H9 (cell line): ENCODE measurements at regions not wholly inside any gene's neighbourhood (a gene's known extent, or its start where the extent isn't known, plus 50 kb on each side); places are given as distances from the start of the nearest gene placed in this dataset.

ENCODE experiments used
- DNase-seq: peaks from one replicate; pipeline ENCODE4 v3.0.0-alpha.2; 2017
- H2AFZ ChIP-seq: one replicate; pipeline ENCODE4 v1.6.1; 2013; ENCODE audit warnings: mild to moderate bottlenecking, low read length, control low read depth, moderate library complexity
- H2AK5ac ChIP-seq: 2 replicates; pipeline ENCODE4 v1.6.1; 2013; ENCODE audit warnings: low read length, control low read depth, mixed read lengths; ENCODE audit not compliant: insufficient read length
- H2BK120ac ChIP-seq: one replicate; pipeline ENCODE4 v1.6.1; 2013; ENCODE audit warnings: low read depth, mild to moderate bottlenecking, low read length, control low read depth, inconsistent platforms; ENCODE audit not compliant: poor library complexity, severe bottlenecking
- H2BK12ac ChIP-seq: 2 replicates; pipeline ENCODE4 v1.6.1; 2013; ENCODE audit warnings: low read length, control low read depth, mixed read lengths, low read depth; ENCODE audit not compliant: insufficient read length
- H2BK15ac ChIP-seq: 2 replicates; pipeline ENCODE4 v1.6.1; 2013; ENCODE audit warnings: low read depth, low read length, control low read depth
- H2BK20ac ChIP-seq: one replicate; pipeline ENCODE4 v1.6.1; 2013; ENCODE audit warnings: low read depth, mild to moderate bottlenecking, low read length, control low read depth, inconsistent platforms; ENCODE audit not compliant: poor library complexity, severe bottlenecking
- H2BK5ac ChIP-seq: 2 replicates; pipeline ENCODE4 v1.6.1; 2013; ENCODE audit warnings: low read length, control low read depth, mixed read lengths; ENCODE audit not compliant: insufficient read length
- H3K14ac ChIP-seq: 2 replicates; pipeline ENCODE4 v1.6.1; 2013; ENCODE audit warnings: low read length, control low read depth; ENCODE audit not compliant: insufficient read depth
- H3K18ac ChIP-seq: 2 replicates; pipeline ENCODE4 v1.6.1; 2013; ENCODE audit warnings: low read depth, mild to moderate bottlenecking, mixed read lengths, low read length, control low read depth; ENCODE audit not compliant: insufficient read length
- H3K23ac ChIP-seq: 2 replicates; pipeline ENCODE4 v1.6.1; 2013; ENCODE audit warnings: low read length, control low read depth, mixed read lengths, low read depth; ENCODE audit not compliant: insufficient read length
- H3K23me2 ChIP-seq: 2 replicates; pipeline ENCODE4 v1.6.1; 2013; ENCODE audit warnings: low read depth, mild to moderate bottlenecking, mixed read lengths, low read length, control low read depth; ENCODE audit not compliant: insufficient read length, poor library complexity, severe bottlenecking
- H3K27ac ChIP-seq: 2 replicates; pipeline ENCODE4 v1.5.1; 2013; ENCODE audit warnings: low read length, control low read depth, mixed read lengths, low read depth; ENCODE audit not compliant: insufficient read length
- H3K27me3 ChIP-seq: 2 replicates; pipeline ENCODE4 v1.6.1; 2013; ENCODE audit warnings: low read length, control low read depth, inconsistent platforms; ENCODE audit not compliant: insufficient read depth
- H3K4ac ChIP-seq: 2 replicates; pipeline ENCODE4 v1.6.1; 2013; ENCODE audit warnings: low read depth, mild to moderate bottlenecking, control low read depth, inconsistent platforms, low read length, moderate library complexity
- H3K4me1 ChIP-seq: 2 replicates; pipeline ENCODE4 v1.6.1; 2013; ENCODE audit warnings: low read length, control low read depth, inconsistent platforms; ENCODE audit not compliant: insufficient read depth
- H3K4me2 ChIP-seq: 2 replicates; pipeline ENCODE4 v1.6.1; 2013; ENCODE audit warnings: low read length, control low read depth, mixed read lengths; ENCODE audit not compliant: insufficient read length, insufficient read depth
- H3K56ac ChIP-seq: 2 replicates; pipeline ENCODE4 v1.6.1; 2013; ENCODE audit warnings: low read depth, mild to moderate bottlenecking, mixed read lengths, low read length, control low read depth; ENCODE audit not compliant: insufficient read length
- H3K79me1 ChIP-seq: 2 replicates; pipeline ENCODE4 v1.6.1; 2013; ENCODE audit warnings: low read depth, mild to moderate bottlenecking, moderate library complexity, low read length, control low read depth, inconsistent platforms; ENCODE audit not compliant: insufficient read depth, poor library complexity, severe bottlenecking
- H3K79me2 ChIP-seq: 2 replicates; pipeline ENCODE4 v1.6.1; 2013; ENCODE audit warnings: low read length, control low read depth, inconsistent platforms; ENCODE audit not compliant: insufficient read depth
- H3K9ac ChIP-seq: 2 replicates; pipeline ENCODE4 v1.6.1; 2013; ENCODE audit warnings: low read length, control low read depth, mixed read lengths; ENCODE audit not compliant: insufficient read length; ENCODE audit errors: extremely low read depth
- H3K9me3 ChIP-seq: one replicate; pipeline ENCODE4 v1.6.1; 2013; ENCODE audit warnings: low read depth, low read length, inconsistent platforms; ENCODE audit not compliant: control insufficient read depth
- H3T11ph ChIP-seq: one replicate; pipeline ENCODE4 v1.6.1; 2013; ENCODE audit warnings: mild to moderate bottlenecking, low read length, control low read depth, inconsistent platforms
- H4K20me1 ChIP-seq: one replicate; pipeline ENCODE4 v1.6.1; 2013; ENCODE audit not compliant: control insufficient read depth, insufficient read length, insufficient read depth
- H4K5ac ChIP-seq: 2 replicates; pipeline ENCODE4 v1.6.1; 2013; ENCODE audit warnings: low read depth, mild to moderate bottlenecking, mixed read lengths, low read length, control low read depth; ENCODE audit not compliant: insufficient read length
- H4K8ac ChIP-seq: replicated peaks from 2 replicates; pipeline ENCODE4 v1.6.1; 2013; ENCODE audit warnings: low read length, control low read depth, mixed read lengths, low read depth; ENCODE audit not compliant: insufficient read length
- H4K91ac ChIP-seq: 2 replicates; pipeline ENCODE4 v1.6.1; 2013; ENCODE audit warnings: low read depth, mild to moderate bottlenecking, moderate library complexity, mixed read lengths, low read length, control low read depth; ENCODE audit not compliant: insufficient read length
- H3K27ac Mint-ChIP-seq, 3 experiments: 2 replicates in 2 of 3; 3 replicates in 1 of 3; pipeline ENCODE4 v1.8.0; 2020 to 2021; ENCODE audit warnings: mixed read lengths in 3 of 3, mild to moderate bottlenecking in 1 of 3, moderate library complexity in 1 of 3
- H3K27me3 Mint-ChIP-seq: 2 replicates; pipeline ENCODE4 v1.8.0; 2021; ENCODE audit warnings: low read depth, mild to moderate bottlenecking, moderate library complexity, mixed read lengths
- H3K36me3 Mint-ChIP-seq, 3 experiments: 2 replicates in 2 of 3; 3 replicates in 1 of 3; pipeline ENCODE4 v1.8.0; 2020 to 2021; ENCODE audit warnings: low read depth in 3 of 3, mixed read lengths in 3 of 3; ENCODE audit not compliant: insufficient read depth in 1 of 3
- H3K4me1 Mint-ChIP-seq, 2 experiments: 2 replicates each; pipeline ENCODE4 v1.8.0; 2020; ENCODE audit warnings: mixed read lengths in 2 of 2
- H3K4me3 Mint-ChIP-seq, 2 experiments: 2 replicates in 1 of 2; 3 replicates in 1 of 2; pipeline ENCODE4 v1.8.0; 2020 to 2021; ENCODE audit warnings: mild to moderate bottlenecking in 2 of 2, mixed read lengths in 2 of 2, moderate library complexity in 1 of 2
- H3K9me3 Mint-ChIP-seq, 2 experiments: 2 replicates in 1 of 2; 3 replicates in 1 of 2; pipeline ENCODE4 v1.8.0; 2020; ENCODE audit warnings: mild to moderate bottlenecking in 2 of 2, mixed read lengths in 2 of 2, moderate library complexity in 1 of 2
- CTCF ChIP-seq: fragments of 200-600 bp; sonication (generic); conservative IDR thresholded peaks from 3 replicates; pipeline ENCODE4 v1.8.0; 2021; ENCODE audit warnings: antibody characterized with exemption, mild to moderate bottlenecking
- WGBS: extraction: QIAGEN DNeasy Blood & Tissue Kit; methylation state at CpG from one replicate; pipeline ENCODE4 v1.1.7; 2013; ENCODE audit warnings: missing lambda C conversion rate, low lambda C conversion rate, mixed read lengths; ENCODE audit not compliant: insufficient read length; ENCODE audit errors: extremely low coverage; 5-methylcytosine and 5-hydroxymethylcytosine counted together

GRCh38 chr9:94198414-94198813 is 60.7 kb upstream of the ZNF169 start:
- WGBS: no CpG with 5 or more reads among the region's 3 CpGs

More at GRCh38 chr9:94198414-94198813, 60.7 kb upstream of the ZNF169 start:
- Histone ChIP-seq H3K4me2 (no peak overlapping the region), H3K18ac (no peak overlapping the region), H3K56ac (no peak overlapping the region), H2BK20ac (no peak overlapping the region), H3K79me1 (no peaks in the 10 kb centered on the region), H2AK5ac (no peak overlapping the region), H2BK15ac (no peak overlapping the region), H3K27ac (no peak overlapping the region), H4K5ac (no peak overlapping the region), H3K4me1 (no peaks in the 10 kb centered on the region), H3K23ac (no peak overlapping the region), H4K8ac (no peak overlapping the region), H3K4ac (no peak overlapping the region), H2AFZ (no peak overlapping the region), H4K20me1 (no peaks in the 10 kb centered on the region), H2BK5ac (no peak overlapping the region), H3K23me2 (no peaks in the 10 kb centered on the region), H3K27me3 (no peaks in the 10 kb centered on the region), H3K79me2 (no peaks in the 10 kb centered on the region; the same call in 1 of the 2 replicates), H3K9ac (no peak overlapping the region), H4K91ac (no peak overlapping the region), H3K9me3 (no peaks in the 10 kb centered on the region), H3T11ph (no peak overlapping the region), H2BK12ac (no peak overlapping the region), H3K14ac (no peak overlapping the region), H2BK120ac (no peak overlapping the region)
- no peak for DNase-seq
- Mint-ChIP-seq H3K9me3 (peaks cover 11 to 18% of the 10 kb centered on the region in 2 experiments), H3K4me3 (no peak overlapping the region), H3K27me3 (no peaks in the 10 kb centered on the region), H3K36me3 (peaks cover 9 to 29% (median 20%) of the 10 kb centered on the region in 3 experiments), H3K27ac (peak overlapping the region in 2 of 3 experiments; percentile 39 to 52; a peak in 3 of 7 replicates), H3K4me1 (peaks cover 4 to 9% of the 10 kb centered on the region in 2 experiments; a peak in 1 of 4 replicates)
- no peak for TF ChIP-seq CTCF
